OCI-LY3 (cell line): ENCODE measurements at regions not wholly inside any gene's neighbourhood (a gene's known extent, or its start where the extent isn't known, plus 50 kb on each side); places are given as distances from the start of the nearest gene placed in this dataset.

ENCODE experiments used
- H2AFZ ChIP-seq: fragments of 200-600, 300-600 bp; shearing (Covaris generic); 2 replicates; pipeline ENCODE4 v1.6.0; 2014; ENCODE audit warnings: antibody characterized with exemption, low read depth, low read length
- H3K27ac ChIP-seq: fragments of 200-600, 300-600 bp; sonication (generic); 2 replicates; pipeline ENCODE4 v1.5.1; 2014; ENCODE audit warnings: mild to moderate bottlenecking, low read length, moderate library complexity, mixed read lengths
- H3K27me3 ChIP-seq: fragments of 200-600, 300-600 bp; sonication (generic); 2 replicates; pipeline ENCODE4 v1.6.1; 2014; ENCODE audit warnings: low read depth, low read length, mixed read lengths
- H3K36me3 ChIP-seq: fragments of 200-600, 300-600 bp; sonication (generic); replicated peaks from 2 replicates; pipeline ENCODE3; 2014; ENCODE audit warnings: low read depth, low read length, mixed read lengths
- H3K4me1 ChIP-seq: fragments of 300-600, 200-600 bp; sonication (generic); 2 replicates; pipeline ENCODE4 v1.6.1; 2014; ENCODE audit warnings: low read length, mixed read lengths
- H3K4me2 ChIP-seq: fragments of 200-600, 300-600 bp; sonication (generic); 2 replicates; pipeline ENCODE4 v1.6.1; 2014; ENCODE audit warnings: low read length, mixed read lengths
- H3K4me3 ChIP-seq: fragments of 300-600, 200-600 bp; sonication (generic); 2 replicates; pipeline ENCODE4 v1.5.1; 2014; ENCODE audit warnings: antibody characterized with exemption, mild to moderate bottlenecking, low read length, moderate library complexity
- H3K79me2 ChIP-seq: fragments of 300-600, 200-600 bp; shearing (Covaris generic); 2 replicates; pipeline ENCODE4 v1.6.1; 2014; ENCODE audit warnings: mild to moderate bottlenecking, low read length, mixed read lengths
- H3K9ac ChIP-seq: fragments of 300-600, 200-600 bp; shearing (Covaris generic); 2 replicates; pipeline ENCODE4 v1.6.0; 2014; ENCODE audit warnings: mild to moderate bottlenecking, low read length, moderate library complexity
- H3K9me3 ChIP-seq: fragments of 200-600, 300-600 bp; shearing (Covaris generic); 2 replicates; pipeline ENCODE4 v1.6.1; 2014; ENCODE audit warnings: low read length, mixed read lengths; ENCODE audit not compliant: insufficient read depth
- H4K20me1 ChIP-seq: fragments of 200-600, 300-600 bp; sonication (generic); 2 replicates; pipeline ENCODE4 v1.6.1; 2016; ENCODE audit warnings: low read length, mixed read lengths; ENCODE audit not compliant: insufficient read depth
- CTCF ChIP-seq: fragments of 200-600, 300-600 bp; sonication (generic); IDR thresholded peaks from 2 replicates; pipeline ENCODE4 v1.5.1; 2014; ENCODE audit warnings: antibody characterized with exemption, low read length, low read depth
- EZH2phosphoT487 ChIP-seq: fragments of 200-600 bp; shearing (Covaris generic); IDR thresholded peaks from 2 replicates; pipeline ENCODE4 v1.6.1; 2018; ENCODE audit warnings: antibody characterized with exemption, mixed run types, low read depth

DNA sequence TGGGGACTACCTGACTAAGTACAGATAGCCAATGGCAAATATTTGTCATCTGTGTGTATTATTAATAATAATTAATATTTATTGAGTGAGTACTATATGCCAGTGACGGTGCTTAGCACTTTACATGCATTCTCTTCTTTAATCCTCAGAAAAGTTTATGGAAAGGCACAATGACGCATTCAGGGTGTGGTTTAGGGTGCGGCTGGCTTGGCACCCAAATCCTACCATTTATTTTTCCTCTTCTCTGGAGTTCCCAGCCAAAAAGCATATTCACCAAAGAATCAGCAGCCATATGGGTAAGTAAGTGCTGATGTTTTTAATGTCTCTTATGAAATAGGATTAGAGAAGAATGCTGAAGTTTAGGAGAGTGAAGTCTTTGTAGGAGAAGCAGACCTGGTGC lies 140.4 kb upstream of the TP63 start:
- Histone ChIP-seq H4K20me1 (no peaks in the 10 kb centered on the region), H3K27ac (no peak overlapping the region), H3K9ac (no peak overlapping the region), H3K36me3 (no peaks in the 10 kb centered on the region), H3K4me2 (peak overlapping the region; percentile 46), H3K4me1 (peaks cover 33% of the 10 kb centered on the region), H3K9me3 (no peaks in the 10 kb centered on the region), H3K79me2 (no peaks in the 10 kb centered on the region), H3K27me3 (no peaks in the 10 kb centered on the region), H3K4me3 (no peak overlapping the region), H2AFZ (no peak overlapping the region)
- TF ChIP-seq EZH2phosphoT487, result no peak
- no peak for TF ChIP-seq CTCF

DNA sequence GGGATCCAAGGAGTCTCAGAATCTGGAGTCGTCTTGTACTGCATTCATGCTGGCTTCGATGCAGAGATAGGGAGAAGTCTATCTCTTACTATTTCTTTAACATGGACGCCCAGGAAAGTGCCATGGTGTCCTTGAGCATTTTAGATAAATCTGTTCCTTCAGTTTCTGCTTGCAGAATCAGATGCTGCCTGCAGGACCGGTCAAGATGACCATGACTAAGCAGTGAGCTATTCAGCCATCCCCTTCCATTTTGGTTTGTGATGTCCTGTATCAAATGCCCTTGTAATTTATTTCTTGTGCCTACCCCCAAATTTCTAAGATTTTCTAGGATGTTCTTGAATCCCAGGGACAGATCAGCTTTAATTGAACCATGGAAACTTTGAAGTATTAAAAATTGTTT lies 139.4 kb upstream of the TP63 start:
- no peak overlapping the region for H3K27ac ChIP-seq

DNA sequence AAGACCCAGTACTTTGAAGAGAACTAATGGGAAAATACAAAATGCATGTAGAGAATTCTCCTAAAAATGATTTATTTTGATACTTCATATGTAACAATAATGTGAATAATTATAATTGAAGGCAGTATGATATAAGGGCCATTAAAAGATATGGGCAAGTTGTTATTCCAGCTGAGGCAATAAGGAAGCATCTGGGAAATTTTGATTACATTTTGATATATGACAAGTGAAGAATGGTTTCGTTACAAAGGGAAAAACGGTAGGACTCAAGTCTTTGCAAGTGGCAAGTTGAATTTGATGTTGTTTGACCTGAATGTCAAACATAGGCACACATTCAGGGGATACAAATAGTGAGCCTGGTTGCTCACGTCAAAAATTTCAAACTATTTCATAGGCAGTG lies 137.9 kb upstream of the TP63 start:
- H3K4me3 ChIP-seq, result no peak overlapping the region
- H3K4me2 ChIP-seq, result no peak overlapping the region
- H4K20me1 ChIP-seq, result no peaks in the 10 kb centered on the region
- no peak overlapping the region for H3K9ac ChIP-seq
- no peak overlapping the region for H2AFZ ChIP-seq
- H3K79me2 ChIP-seq, result no peaks in the 10 kb centered on the region
- H3K27ac ChIP-seq, result no peak overlapping the region
- no peak for TF ChIP-seq EZH2phosphoT487
- TF ChIP-seq CTCF, result no peak
- H3K9me3 ChIP-seq, result no peaks in the 10 kb centered on the region
- no peaks in the 10 kb centered on the region for H3K36me3 ChIP-seq
- H3K27me3 ChIP-seq, result no peaks in the 10 kb centered on the region
- peaks cover 46% of the 10 kb centered on the region for H3K4me1 ChIP-seq

More for the DNA sequence above, 139.4 kb upstream of the TP63 start:
- Histone ChIP-seq H3K27me3 (no peaks in the 10 kb centered on the region), H4K20me1 (no peaks in the 10 kb centered on the region), H3K36me3 (no peaks in the 10 kb centered on the region), H3K4me3 (no peak overlapping the region), H3K4me2 (no peak overlapping the region), H3K4me1 (peaks cover 44% of the 10 kb centered on the region), H3K9ac (no peak overlapping the region), H3K9me3 (no peaks in the 10 kb centered on the region), H3K79me2 (no peaks in the 10 kb centered on the region), H2AFZ (no peak overlapping the region)
- no peak for TF ChIP-seq EZH2phosphoT487
- TF ChIP-seq CTCF, result no peak

DNA sequence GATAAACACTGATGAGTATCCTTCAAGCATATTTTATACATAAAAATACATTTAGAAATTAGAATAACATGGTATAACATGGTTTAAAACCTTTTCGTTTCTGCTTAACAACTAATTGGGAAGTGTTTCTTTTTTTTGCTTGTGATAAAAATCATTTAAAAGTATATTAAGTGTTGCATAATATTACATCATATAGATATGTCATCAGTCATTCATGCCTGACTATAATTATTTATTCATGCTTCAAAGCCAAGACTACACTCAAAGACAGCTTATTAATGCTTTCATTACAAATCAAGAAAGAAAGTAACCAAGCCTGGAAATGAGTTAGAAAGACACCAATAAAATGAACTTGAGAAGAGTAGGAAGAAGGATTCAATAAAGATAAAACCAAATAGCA lies 136.6 kb upstream of the TP63 start:
- no peaks in the 10 kb centered on the region for H3K9me3 ChIP-seq
- no peaks in the 10 kb centered on the region for H3K27me3 ChIP-seq
- H3K36me3 ChIP-seq, result no peaks in the 10 kb centered on the region
- no peaks in the 10 kb centered on the region for H3K79me2 ChIP-seq
- no peak overlapping the region for H2AFZ ChIP-seq
- no peak overlapping the region for H3K4me3 ChIP-seq
- H4K20me1 ChIP-seq, result no peaks in the 10 kb centered on the region
- peaks cover 39% of the 10 kb centered on the region for H3K4me1 ChIP-seq
- no peak overlapping the region for H3K4me2 ChIP-seq
- H3K27ac ChIP-seq, result no peak overlapping the region
- TF ChIP-seq CTCF (no peak), EZH2phosphoT487 (no peak)
- H3K9ac ChIP-seq, result no peak overlapping the region
